Activated CD4-positive, alpha-beta T cell treated with anti-CD3 and anti-CD28 coated beads, Interleukin-2, amount 10 ng/mL, durations not matched to agents 7 days and 5 days (primary cell): ENCODE measurements at regions not wholly inside any gene's neighbourhood (a gene's known extent, or its start where the extent isn't known, plus 50 kb on each side); places are given as distances from the start of the nearest gene placed in this dataset.
"Not testable (repeated sequence)": the region's sequence is repeated elsewhere in the genome, so short reads cannot be mapped to it uniquely, and the experiment has no call there.

Experiments used
- CTCF ChIA-PET: fragments of 350-600 bp; sonication (Branson Sonifier 250); formaldehyde crosslinking; loops from one replicate; lab custom pipeline; 2021; ENCODE audit warnings: antibody characterized with exemption; lab: Charles Lee
- POLR2A ChIA-PET: fragments of 350-600 bp; sonication (Branson Sonifier 250); formaldehyde crosslinking; loops from one replicate; lab custom pipeline; 2021; ENCODE audit warnings: antibody characterized with exemption; lab: Charles Lee
- DNase-seq: peaks from one replicate; pipeline ENCODE4 v3.0.0-alpha.2; 2020
- H3K27ac Mint-ChIP-seq: one replicate; pipeline ENCODE4 v1.8.0; 2021; ENCODE audit warnings: mild to moderate bottlenecking, moderate library complexity, mixed read lengths
- H3K27me3 Mint-ChIP-seq: one replicate; pipeline ENCODE4 v1.8.0; 2021; ENCODE audit warnings: mixed read lengths
- H3K36me3 Mint-ChIP-seq: one replicate; pipeline ENCODE4 v1.8.0; 2021; ENCODE audit warnings: low read depth, mixed read lengths
- H3K4me1 Mint-ChIP-seq: one replicate; pipeline ENCODE4 v1.8.0; 2021; ENCODE audit warnings: mixed read lengths
- H3K4me3 Mint-ChIP-seq: one replicate; pipeline ENCODE4 v1.8.0; 2021; ENCODE audit warnings: mild to moderate bottlenecking, moderate library complexity, mixed read lengths
- H3K9me3 Mint-ChIP-seq: one replicate; pipeline ENCODE4 v1.8.0; 2021; ENCODE audit warnings: mixed read lengths

DNA sequence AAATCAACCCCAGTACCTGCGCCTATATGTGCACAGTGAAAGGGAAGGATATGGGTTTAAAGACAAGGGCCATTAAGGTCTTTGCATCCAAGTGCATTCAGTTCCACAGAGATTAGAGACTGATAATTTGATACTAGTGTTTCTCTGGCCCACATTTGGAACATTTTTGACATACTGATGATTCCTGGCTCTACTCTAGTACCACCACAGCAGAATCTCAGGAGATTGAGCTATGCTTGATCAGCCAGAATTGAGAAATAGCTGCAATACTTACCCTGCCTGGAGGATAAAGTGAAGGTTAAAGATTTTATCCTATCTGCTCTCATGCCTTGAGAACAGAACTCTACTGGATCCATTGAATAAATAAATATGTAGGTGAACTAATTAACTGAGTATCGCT lies 1267.8 kb downstream of the SUCLG1 start:
- Mint-ChIP-seq H3K9me3 (no peaks in the 10 kb centered on the region), H3K27ac (no peak overlapping the region), H3K4me1 (no peaks in the 10 kb centered on the region), H3K4me3 (no peak overlapping the region), H3K27me3 (no peaks in the 10 kb centered on the region), H3K36me3 (no peaks in the 10 kb centered on the region)
- ChIA-PET POLR2A (no interaction called here), CTCF (no interaction called here)
- no peak for DNase-seq

DNA sequence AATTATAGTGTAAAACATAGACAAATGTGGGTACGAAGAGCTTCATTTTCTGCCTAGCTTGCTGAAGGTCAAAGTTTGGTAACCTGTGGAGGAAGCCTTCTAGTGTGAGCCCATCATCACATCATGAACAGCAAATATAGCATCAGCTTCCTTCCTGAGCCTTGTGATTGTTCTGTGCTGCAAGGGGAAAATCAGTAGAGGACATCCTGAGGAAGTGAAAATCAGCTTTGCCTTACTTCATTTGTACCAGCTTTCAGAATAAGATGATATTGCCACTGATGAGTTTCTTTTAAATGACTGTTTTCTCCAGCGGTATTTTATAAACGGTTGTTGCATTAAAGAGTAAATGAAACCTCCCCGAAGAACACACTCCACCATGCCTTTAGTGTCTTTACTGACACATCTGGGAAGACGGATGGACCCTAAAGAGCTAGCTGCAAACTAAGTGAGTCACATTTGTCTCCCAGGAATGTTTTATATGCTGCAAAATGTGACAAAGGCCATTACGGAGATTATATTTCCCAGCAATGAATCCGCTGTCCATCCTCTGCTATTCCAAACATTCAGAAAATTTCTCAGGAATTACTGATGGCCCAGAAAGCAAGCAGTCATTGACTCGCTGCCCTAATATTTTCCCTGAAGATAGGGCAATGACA lies 1272.8 kb downstream of the SUCLG1 start:
- Mint-ChIP-seq H3K4me1 (no peaks in the 10 kb centered on the region), H3K27me3 (no peaks in the 10 kb centered on the region), H3K9me3 (peaks cover 4% of the 10 kb centered on the region), H3K4me3 (no peak overlapping the region), H3K36me3 (no peaks in the 10 kb centered on the region), H3K27ac (no peak overlapping the region)
- ChIA-PET POLR2A (no interaction called here), CTCF (no interaction called here)
- DNase-seq: no peak

DNA sequence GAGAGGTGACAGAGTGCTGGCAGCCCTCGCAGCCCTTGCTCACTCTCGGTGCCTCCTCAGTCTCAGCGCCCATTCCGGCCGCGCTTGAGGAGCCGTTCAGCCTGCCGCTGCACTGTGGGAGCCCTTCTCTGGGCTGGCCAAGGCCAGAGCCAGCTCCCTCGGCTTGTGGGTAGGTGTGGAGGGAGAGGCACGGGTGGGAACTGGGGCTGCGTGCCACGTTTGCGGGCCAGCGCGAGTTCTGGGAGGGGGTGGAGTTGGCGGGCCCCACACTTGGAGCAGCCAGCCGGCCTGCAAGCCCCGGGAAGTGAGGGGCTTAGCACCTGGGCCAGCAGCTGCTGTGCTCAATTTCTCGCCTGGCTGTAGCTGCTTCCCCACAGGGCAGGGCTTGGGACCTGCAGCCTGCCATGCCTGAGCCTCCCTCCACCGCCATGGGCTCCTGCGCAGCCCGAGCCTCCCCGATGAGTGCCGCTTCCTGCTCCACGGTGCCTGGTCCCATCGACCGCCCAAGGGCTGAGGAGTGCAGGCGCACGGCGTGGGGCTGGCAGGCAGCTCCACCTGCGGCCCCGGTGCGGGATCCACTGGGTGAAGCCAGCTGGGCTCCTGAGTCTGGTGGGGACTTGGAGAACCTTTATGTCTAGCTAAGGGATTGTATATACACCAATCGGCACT lies 1278.1 kb downstream of the SUCLG1 start:
- H3K4me1 Mint-ChIP-seq, POLR2A ChIA-PET, H3K4me3 Mint-ChIP-seq, CTCF ChIA-PET, H3K27ac Mint-ChIP-seq, H3K36me3 Mint-ChIP-seq, H3K27me3 Mint-ChIP-seq, DNase-seq, H3K9me3 Mint-ChIP-seq: not testable (repeated sequence)

DNA sequence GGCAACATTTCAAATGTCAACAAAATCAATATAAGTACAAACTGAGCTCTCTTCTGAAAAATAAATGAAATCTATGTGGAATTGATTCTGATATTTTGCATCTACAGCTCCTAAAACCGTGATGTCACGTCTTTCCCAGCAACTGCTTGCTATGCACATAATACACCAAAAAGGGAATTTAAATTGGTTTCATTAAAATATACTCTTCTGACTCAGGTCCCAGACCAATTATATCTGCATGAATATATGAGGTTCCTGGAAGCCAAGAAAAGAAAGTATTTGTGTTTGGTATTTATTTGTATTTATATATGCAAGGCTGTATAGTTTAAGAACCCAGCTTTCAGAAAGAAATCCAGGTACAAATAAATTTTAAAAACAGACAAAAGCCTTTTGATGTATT lies 1282.5 kb downstream of the SUCLG1 start:
- DNase-seq: no peak
- Mint-ChIP-seq H3K4me3 (no peak overlapping the region), H3K36me3 (no peaks in the 10 kb centered on the region), H3K9me3 (no peaks in the 10 kb centered on the region), H3K27me3 (no peaks in the 10 kb centered on the region), H3K27ac (no peak overlapping the region), H3K4me1 (no peaks in the 10 kb centered on the region)
- CTCF ChIA-PET: no interaction called here
- POLR2A ChIA-PET: no interaction called here

DNA sequence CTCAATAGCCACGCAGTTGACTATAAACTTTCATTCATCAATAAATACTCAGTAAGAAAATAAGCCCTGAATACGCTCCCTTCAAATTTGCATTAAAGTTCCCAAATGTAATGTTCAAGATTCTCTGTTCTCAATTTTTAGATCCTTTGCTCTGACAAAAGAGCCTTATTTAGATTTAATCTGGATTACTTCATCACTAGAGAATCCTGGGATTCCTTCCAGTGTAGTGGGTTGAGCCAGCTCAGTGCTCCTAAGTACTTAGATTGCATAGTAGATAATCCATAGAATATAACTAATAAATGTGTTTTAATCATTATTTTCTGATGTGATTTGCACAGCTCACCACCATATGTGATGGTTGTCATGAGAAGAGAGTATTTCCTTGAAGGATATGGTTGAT lies 1286.2 kb downstream of the SUCLG1 start:
- CTCF ChIA-PET: no interaction called here
- Mint-ChIP-seq H3K9me3 (no peaks in the 10 kb centered on the region), H3K27ac (no peak overlapping the region), H3K4me3 (no peak overlapping the region), H3K27me3 (no peaks in the 10 kb centered on the region), H3K4me1 (no peaks in the 10 kb centered on the region), H3K36me3 (no peaks in the 10 kb centered on the region)
- DNase-seq: no peak
- POLR2A ChIA-PET: no interaction called here

DNA sequence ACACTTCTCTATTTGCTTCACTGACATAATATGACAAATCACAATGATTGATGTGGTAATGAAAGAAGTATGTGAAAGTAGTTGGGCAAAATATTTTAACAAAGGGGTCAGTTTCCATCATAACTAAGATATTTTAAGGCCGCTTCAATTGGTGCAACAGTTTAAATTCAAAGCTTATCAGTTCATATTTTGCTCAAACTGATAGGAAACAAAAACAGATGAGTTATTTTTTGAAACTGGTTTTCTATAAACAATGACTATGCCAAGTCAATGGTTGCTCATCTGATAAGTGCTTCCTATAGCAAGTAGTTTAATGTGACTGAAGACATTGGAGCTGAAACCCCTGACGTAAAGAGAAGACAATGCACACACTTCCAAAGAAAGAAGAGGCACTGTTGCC lies 1290.7 kb downstream of the SUCLG1 start:
- Mint-ChIP-seq H3K4me1 (no peaks in the 10 kb centered on the region), H3K4me3 (no peak overlapping the region), H3K36me3 (no peaks in the 10 kb centered on the region), H3K9me3 (peaks cover 3% of the 10 kb centered on the region), H3K27ac (no peak overlapping the region), H3K27me3 (no peaks in the 10 kb centered on the region)
- ChIA-PET POLR2A (no interaction called here), CTCF (no interaction called here)
- DNase-seq: no peak

DNA sequence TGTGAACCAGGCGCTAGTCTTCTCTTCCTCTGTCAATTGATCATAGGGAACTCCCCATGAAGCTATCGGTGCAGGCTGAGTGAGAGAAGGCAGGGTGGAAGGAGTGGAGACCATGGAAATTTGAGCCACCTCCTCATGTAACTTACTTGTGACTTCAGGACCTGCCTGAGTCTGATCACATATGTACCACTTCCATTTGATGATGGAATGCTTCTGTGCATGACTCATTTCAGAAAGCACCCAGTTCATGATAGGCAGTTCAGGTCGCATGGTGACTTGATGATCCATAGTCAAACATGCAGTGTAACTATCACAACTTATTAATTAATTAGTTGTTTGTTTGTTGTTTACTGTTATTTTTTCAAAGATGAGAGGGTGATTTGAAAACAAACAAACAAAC lies 1296.7 kb downstream of the SUCLG1 start:
- CTCF ChIA-PET: no interaction called here
- H3K9me3 Mint-ChIP-seq: peaks cover 3% of the 10 kb centered on the region
- no peak for DNase-seq
- H3K27me3 Mint-ChIP-seq: no peaks in the 10 kb centered on the region
- H3K27ac Mint-ChIP-seq: no peak overlapping the region
- POLR2A ChIA-PET: no interaction called here
- H3K4me3 Mint-ChIP-seq: no peak overlapping the region
- H3K36me3 Mint-ChIP-seq: no peaks in the 10 kb centered on the region
- no peaks in the 10 kb centered on the region for H3K4me1 Mint-ChIP-seq

DNA sequence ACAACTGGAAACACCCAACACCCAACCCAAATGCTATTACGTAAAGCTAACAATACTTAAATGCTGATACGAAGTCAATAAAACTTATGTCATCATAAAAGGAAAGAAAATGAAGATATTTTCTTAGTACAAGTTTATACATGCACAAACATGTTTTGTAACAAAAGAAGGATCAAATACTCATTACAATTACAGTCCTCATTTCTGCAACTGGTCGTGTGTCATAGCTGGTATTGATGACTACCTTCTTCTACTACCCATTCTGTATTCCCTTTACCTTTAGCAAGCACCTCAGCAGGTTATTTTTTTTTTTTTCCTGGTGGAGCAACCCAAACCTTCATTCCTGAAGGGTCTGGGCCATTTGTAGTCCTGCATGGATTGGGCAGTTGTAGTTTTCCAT lies 1298.5 kb downstream of the SUCLG1 start:
- no peak for DNase-seq
- Mint-ChIP-seq H3K9me3 (peaks cover 3% of the 10 kb centered on the region), H3K27ac (no peak overlapping the region), H3K4me1 (no peaks in the 10 kb centered on the region), H3K4me3 (no peak overlapping the region), H3K27me3 (no peaks in the 10 kb centered on the region), H3K36me3 (no peaks in the 10 kb centered on the region)
- POLR2A ChIA-PET: no interaction called here
- CTCF ChIA-PET: no interaction called here

DNA sequence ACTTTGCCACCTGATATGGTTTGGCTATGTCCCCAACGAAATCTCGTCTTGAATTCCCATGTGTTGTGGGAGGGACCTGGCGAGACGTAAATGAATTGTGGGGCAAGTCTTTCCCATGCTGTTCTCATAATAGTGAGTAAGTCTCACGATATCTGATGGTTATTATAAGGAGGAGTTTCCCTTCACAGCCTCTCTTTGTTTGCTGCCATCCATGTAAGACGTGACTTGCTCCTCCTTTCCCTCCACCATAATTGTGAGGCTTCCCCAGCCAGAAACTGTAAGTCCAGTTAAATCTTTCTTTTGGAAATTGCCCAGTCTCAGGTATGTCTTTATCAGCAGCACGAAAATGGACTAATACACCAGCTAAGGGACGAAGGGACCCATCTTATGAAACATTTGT lies 1303.3 kb downstream of the SUCLG1 start:
- no peak overlapping the region for H3K27ac Mint-ChIP-seq
- ChIA-PET CTCF (no interaction called here), POLR2A (no interaction called here)
- no peaks in the 10 kb centered on the region for H3K36me3 Mint-ChIP-seq
- H3K4me1 Mint-ChIP-seq: no peaks in the 10 kb centered on the region
- H3K27me3 Mint-ChIP-seq: no peaks in the 10 kb centered on the region
- no peak for DNase-seq
- H3K4me3 Mint-ChIP-seq: no peak overlapping the region
- no peaks in the 10 kb centered on the region for H3K9me3 Mint-ChIP-seq

DNA sequence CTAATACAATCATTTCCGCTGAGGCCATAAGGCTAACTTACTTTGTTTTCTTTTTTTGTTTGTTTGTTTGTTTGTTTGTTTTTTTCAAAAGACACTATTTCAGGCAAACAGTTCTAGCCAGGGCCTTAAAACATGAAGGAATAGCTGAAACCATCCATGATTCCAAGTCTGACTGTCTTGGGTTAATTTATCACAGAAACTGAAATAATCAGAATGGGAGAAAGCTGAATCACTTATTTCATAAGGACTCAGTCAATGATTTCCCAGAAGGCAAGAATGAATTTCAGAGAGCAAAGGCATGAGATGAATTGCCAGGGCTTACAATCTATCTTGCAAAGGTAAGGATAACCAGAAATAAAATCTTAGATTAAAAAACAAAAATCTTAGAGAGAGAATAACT lies 1315.1 kb downstream of the SUCLG1 start:
- no peak for DNase-seq
- Mint-ChIP-seq H3K36me3 (no peaks in the 10 kb centered on the region), H3K27ac (no peak overlapping the region), H3K9me3 (no peaks in the 10 kb centered on the region), H3K4me1 (no peaks in the 10 kb centered on the region), H3K4me3 (no peak overlapping the region), H3K27me3 (no peaks in the 10 kb centered on the region)
- ChIA-PET CTCF (no interaction called here), POLR2A (no interaction called here)

DNA sequence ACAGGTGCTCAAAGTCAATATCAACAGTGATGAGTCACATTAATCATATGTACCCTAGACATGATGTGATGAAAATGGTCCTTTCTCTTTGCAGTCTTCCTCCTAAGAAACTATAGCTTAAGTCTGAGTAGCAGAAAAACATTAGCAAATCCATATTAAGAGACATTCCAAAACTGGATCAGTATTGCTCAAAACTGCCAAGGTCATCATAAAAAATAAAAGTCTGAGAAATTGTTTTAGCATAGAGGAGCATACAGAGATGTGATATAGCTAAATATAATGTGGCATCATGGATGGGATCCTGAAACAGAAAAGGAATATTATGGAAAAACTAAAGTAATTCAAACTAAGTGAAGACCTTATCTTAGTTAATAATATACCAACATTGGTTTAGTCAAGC lies 1316.1 kb downstream of the SUCLG1 start:
- Mint-ChIP-seq H3K9me3 (no peaks in the 10 kb centered on the region), H3K4me3 (no peak overlapping the region), H3K27me3 (no peaks in the 10 kb centered on the region), H3K36me3 (no peaks in the 10 kb centered on the region), H3K27ac (no peak overlapping the region), H3K4me1 (no peaks in the 10 kb centered on the region)
- POLR2A ChIA-PET: no interaction called here
- DNase-seq: no peak
- CTCF ChIA-PET: no interaction called here

DNA sequence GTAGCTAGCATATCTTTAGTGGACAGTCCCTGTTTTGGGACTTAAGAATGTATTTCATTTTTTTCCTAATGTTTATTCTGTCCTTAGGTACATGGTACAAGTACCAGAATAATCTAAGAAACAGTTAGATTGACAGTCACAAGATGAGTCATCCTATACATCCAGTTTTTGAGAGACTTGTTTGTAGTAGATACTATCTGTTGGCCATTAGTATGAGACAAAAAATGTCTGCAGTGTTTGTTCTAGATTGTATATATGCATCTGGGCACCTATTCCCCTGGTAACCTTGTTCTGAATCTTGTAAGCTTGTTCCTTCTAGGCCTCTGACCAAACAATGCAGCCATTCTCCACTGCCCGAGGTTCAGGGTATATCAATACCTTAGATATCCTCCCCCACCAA lies 1343.5 kb downstream of the SUCLG1 start:
- Mint-ChIP-seq H3K27ac (no peak overlapping the region), H3K4me3 (no peak overlapping the region), H3K27me3 (no peaks in the 10 kb centered on the region), H3K4me1 (no peaks in the 10 kb centered on the region), H3K9me3 (peaks cover 6% of the 10 kb centered on the region), H3K36me3 (no peaks in the 10 kb centered on the region)
- POLR2A ChIA-PET: no interaction called here
- CTCF ChIA-PET: no interaction called here
- no peak for DNase-seq

DNA sequence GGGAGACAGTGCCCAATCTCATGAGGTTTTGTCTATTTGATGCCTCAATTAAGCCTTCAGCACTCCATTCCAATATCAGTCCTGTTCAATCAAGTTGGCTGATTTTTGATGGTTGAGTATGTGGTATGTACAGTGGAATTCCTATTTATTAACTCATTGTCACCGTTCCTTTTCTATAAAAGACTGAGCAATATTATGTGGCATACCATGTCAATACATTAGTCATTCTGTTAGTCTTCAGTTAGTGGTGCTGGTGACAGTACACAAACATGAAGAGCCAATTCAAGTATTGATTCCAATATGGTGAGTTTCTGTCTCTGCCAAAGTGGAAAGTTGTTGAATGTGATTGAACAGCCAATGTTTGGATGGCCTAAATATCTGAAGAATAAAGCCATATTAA lies 1343.9 kb downstream of the SUCLG1 start:
- DNase-seq: no peak
- no peaks in the 10 kb centered on the region for H3K4me1 Mint-ChIP-seq
- H3K4me3 Mint-ChIP-seq: no peak overlapping the region
- H3K27me3 Mint-ChIP-seq: no peaks in the 10 kb centered on the region
- H3K9me3 Mint-ChIP-seq: peaks cover 6% of the 10 kb centered on the region
- ChIA-PET CTCF (no interaction called here), POLR2A (no interaction called here)
- no peaks in the 10 kb centered on the region for H3K36me3 Mint-ChIP-seq
- no peak overlapping the region for H3K27ac Mint-ChIP-seq

DNA sequence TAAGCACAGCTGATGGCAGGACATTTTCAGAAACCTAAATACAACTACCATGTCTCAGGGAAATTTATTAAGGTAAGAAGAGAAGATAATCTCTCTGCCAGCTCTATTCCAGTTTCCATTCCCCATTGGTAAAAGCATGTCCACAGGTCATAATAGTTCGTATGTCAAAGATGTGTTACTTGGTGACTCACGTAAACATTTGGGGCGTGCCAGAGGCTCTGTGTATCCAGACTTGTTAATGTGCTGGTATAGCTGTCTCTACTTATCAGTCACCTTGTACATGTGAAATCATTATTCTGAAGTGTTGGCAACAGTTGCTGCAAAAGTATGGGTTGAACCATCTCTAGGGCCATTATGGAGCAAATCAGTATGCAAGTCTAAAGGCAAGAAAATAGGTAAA lies 1345.1 kb downstream of the SUCLG1 start:
- CTCF ChIA-PET: no interaction called here
- peaks cover 6% of the 10 kb centered on the region for H3K9me3 Mint-ChIP-seq
- H3K27me3 Mint-ChIP-seq: no peaks in the 10 kb centered on the region
- no peak overlapping the region for H3K4me3 Mint-ChIP-seq
- no peak for DNase-seq
- POLR2A ChIA-PET: no interaction called here
- no peak overlapping the region for H3K27ac Mint-ChIP-seq
- H3K36me3 Mint-ChIP-seq: no peaks in the 10 kb centered on the region
- no peaks in the 10 kb centered on the region for H3K4me1 Mint-ChIP-seq
